Common myeloid progenitor, CD34-positive (primary cell): ENCODE measurements at regions not wholly inside any gene's neighbourhood (a gene's known extent, or its start where the extent isn't known, plus 50 kb on each side); places are given as distances from the start of the nearest gene placed in this dataset.
"Not testable (repeated sequence)": the region's sequence is repeated elsewhere in the genome, so short reads cannot be mapped to it uniquely, and the experiment has no call there.

ENCODE experiments used
- CTCF ChIA-PET: fragments of 350-600 bp; sonication (Branson Sonifier 250); formaldehyde crosslinking; loops from one replicate; lab custom pipeline; 2021; ENCODE audit warnings: antibody characterized with exemption; lab: Charles Lee
- POLR2A ChIA-PET: fragments of 350-600 bp; sonication (Branson Sonifier 250); formaldehyde crosslinking; loops from one replicate; lab custom pipeline; 2021; ENCODE audit warnings: antibody characterized with exemption; lab: Charles Lee
- DNase-seq, 3 donors: peaks; one replicate each; pipeline versions ENCODE4 v3.0.0 to v3.0.0-alpha.2; 2013
- H3K27ac ChIP-seq, 2 experiments: 1 replicate in 1 of 2; 2 replicates in 1 of 2; pipeline ENCODE4 v1.7.0; 2013; ENCODE audit warnings: inconsistent platforms in 2 of 2, low read length in 2 of 2, mild to moderate bottlenecking in 2 of 2, low read depth in 1 of 2, moderate library complexity in 1 of 2; ENCODE audit not compliant: severe bottlenecking in 2 of 2, insufficient read depth in 1 of 2, poor library complexity in 1 of 2
- H3K27me3 ChIP-seq, 5 experiments: replicated peaks in 2 of 5; 1 replicate in 3 of 5; 2 replicates in 2 of 5; pipeline versions ENCODE4 v1.6.1 to v1.7.0; 2013; ENCODE audit warnings: low read length in 4 of 5, mild to moderate bottlenecking in 2 of 5, moderate library complexity in 2 of 5, inconsistent platforms in 1 of 5; ENCODE audit not compliant: insufficient read depth in 5 of 5, control insufficient read depth in 4 of 5
- H3K36me3 ChIP-seq, 4 experiments: 1 replicate in 2 of 4; 2 replicates in 2 of 4; pipeline versions ENCODE4 v1.6.1 to v1.7.0; 2013; ENCODE audit warnings: low read length in 3 of 4, control low read depth in 1 of 4, mild to moderate bottlenecking in 1 of 4; ENCODE audit not compliant: control insufficient read depth in 4 of 4, insufficient read depth in 4 of 4
- H3K4me1 ChIP-seq, 4 experiments: 1 replicate in 3 of 4; 2 replicates in 1 of 4; pipeline versions ENCODE4 v1.6.1 to v1.7.1; 2013; ENCODE audit warnings: low read length in 3 of 4, mild to moderate bottlenecking in 3 of 4, control low read depth in 1 of 4, inconsistent platforms in 1 of 4, moderate library complexity in 1 of 4; ENCODE audit not compliant: control insufficient read depth in 4 of 4, insufficient read depth in 4 of 4; ENCODE audit errors: control extremely low read depth in 1 of 4
- H3K4me3 ChIP-seq, 7 experiments: 1 replicate in 4 of 7; 2 replicates in 3 of 7; pipeline versions ENCODE4 v1.5.1 to v1.7.0; 2013; ENCODE audit warnings: mild to moderate bottlenecking in 7 of 7, low read length in 6 of 7, moderate library complexity in 6 of 7, inconsistent platforms in 2 of 7, low read depth in 2 of 7, control low read depth in 1 of 7; ENCODE audit not compliant: insufficient read depth in 4 of 7, control insufficient read depth in 1 of 7; ENCODE audit errors: extremely low read depth in 1 of 7
- H3K9me3 ChIP-seq, 5 experiments: 1 replicate in 4 of 5; 2 replicates in 1 of 5; pipeline versions ENCODE4 v1.6.1 to v1.7.1; 2013; ENCODE audit warnings: low read length in 4 of 5, mild to moderate bottlenecking in 2 of 5, inconsistent platforms in 1 of 5, low read depth in 1 of 5, moderate library complexity in 1 of 5; ENCODE audit not compliant: control insufficient read depth in 4 of 5, insufficient read depth in 2 of 5; ENCODE audit errors: control extremely low read depth in 1 of 5
- WGBS: methylation state at CpG from one replicate; pipeline ENCODE4 v1.1.5; 2013; ENCODE audit not compliant: insufficient coverage; 5-methylcytosine and 5-hydroxymethylcytosine counted together

GRCh38 chr6:6950373-6951145 is 157.2 kb upstream of the RREB1 start:
- H3K4me1 ChIP-seq: no peaks in the 10 kb centered on the region
- POLR2A ChIA-PET: interaction anchor here (0.6 kb wide), 1 partner anchor 29 kb away, joined by 3 read pairs; no protein-coding TSS in a partner anchor
- WGBS: 100% methylated on average over 1 of the region's 3 CpGs

GRCh38 chr6:6951355-6951754 is 156.4 kb upstream of the RREB1 start:
- ChIA-PET POLR2A (no interaction called here), CTCF (no interaction called here)
- no peaks in the 10 kb centered on the region for H3K27me3 ChIP-seq
- DNase-seq: no peak
- peaks cover 0 to 15% (median 9%) of the 10 kb centered on the region in 5 experiments for H3K9me3 ChIP-seq
- H3K4me3 ChIP-seq: no peak overlapping the region
- H3K27ac ChIP-seq: no peak overlapping the region
- 91% methylated on average over 3 of the region's 3 CpGs for WGBS
- H3K36me3 ChIP-seq: no peaks in the 10 kb centered on the region
- no peaks in the 10 kb centered on the region for H3K4me1 ChIP-seq

More at GRCh38 chr6:6950373-6951145, 157.2 kb upstream of the RREB1 start:
- CTCF ChIA-PET: interaction anchor here (0.6 kb wide), 1 partner anchor 291 kb away, joined by 3 read pairs; no protein-coding TSS in a partner anchor
- Histone ChIP-seq H3K9me3 (peaks cover 0 to 15% (median 9%) of the 10 kb centered on the region in 5 experiments), H3K36me3 (no peaks in the 10 kb centered on the region), H3K27me3 (no peaks in the 10 kb centered on the region), H3K27ac (no peak overlapping the region), H3K4me3 (no peak overlapping the region)
- DNase-seq: no peak

GRCh38 chr6:6952484-6952883 is 155.3 kb upstream of the RREB1 start:
- CTCF ChIA-PET: interaction anchor here (1.2 kb wide), 2 partner anchors 34 to 256 kb away, joined by 3 to 4 read pairs; no protein-coding TSS in a partner anchor
- POLR2A ChIA-PET: no interaction called here
- 96% methylated on average over 26 of the region's 33 CpGs for WGBS

GRCh38 chr6:6952927-6953326 is 154.8 kb upstream of the RREB1 start:
- not testable (repeated sequence) for DNase-seq, H3K4me3 ChIP-seq, H3K36me3 ChIP-seq, H3K4me1 ChIP-seq, H3K27ac ChIP-seq, H3K27me3 ChIP-seq
- ChIA-PET CTCF (interaction anchor here (1.2 kb wide), 2 partner anchors 34 to 257 kb away, joined by 3 to 4 read pairs; no protein-coding TSS in a partner anchor), POLR2A (interaction anchor here (0.6 kb wide), 1 partner anchor 161 kb away, joined by 5 read pairs; no protein-coding TSS in a partner anchor)
- 92% methylated on average over 2 of the region's 6 CpGs for WGBS
- H3K9me3 ChIP-seq: peaks cover 0 to 15% (median 9%) of the 10 kb centered on the region in 5 experiments

More at GRCh38 chr6:6952484-6952883, 155.3 kb upstream of the RREB1 start:
- Histone ChIP-seq H3K9me3 (peaks cover 0 to 15% (median 9%) of the 10 kb centered on the region in 5 experiments), H3K4me3 (no peak overlapping the region), H3K27ac (no peak overlapping the region), H3K4me1 (no peaks in the 10 kb centered on the region), H3K27me3 (no peaks in the 10 kb centered on the region), H3K36me3 (no peaks in the 10 kb centered on the region)
- no peak for DNase-seq

DNA sequence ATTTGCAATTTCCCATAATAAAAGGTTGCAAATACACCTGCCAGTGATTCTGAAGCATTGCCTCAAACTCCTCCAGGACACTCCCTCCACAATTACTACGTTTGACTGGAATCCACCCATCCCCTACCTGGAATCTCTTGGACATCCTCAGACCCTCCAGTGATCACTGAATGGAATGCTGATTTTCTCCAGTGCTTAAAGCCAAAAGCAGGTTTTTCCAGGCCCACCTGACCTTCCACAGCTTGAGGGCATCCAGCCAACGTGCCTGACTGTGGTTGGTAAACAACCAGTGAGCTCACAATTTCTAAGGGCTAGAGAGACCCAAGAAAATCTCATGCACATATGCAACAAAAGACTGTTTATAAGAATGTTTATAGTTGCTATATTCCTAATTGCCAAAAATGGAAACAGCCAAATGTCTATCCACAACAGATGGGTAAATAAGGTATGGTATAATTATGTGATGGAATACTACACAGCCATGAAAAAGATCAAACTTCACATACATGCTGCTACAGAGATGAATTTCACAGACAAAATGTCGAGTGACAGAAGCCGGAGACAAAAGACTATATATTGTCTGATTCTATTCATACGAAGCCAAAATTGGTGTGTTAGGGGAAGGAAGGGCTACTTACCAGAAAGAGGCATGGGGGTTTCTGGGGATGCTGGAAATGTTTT is 147.1 kb upstream of the RREB1 start:
- peaks cover 0 to 4% (median 0%) of the 10 kb centered on the region in 4 experiments for H3K4me1 ChIP-seq
- ChIA-PET CTCF (interaction anchor here (0.6 kb wide), 1 partner anchor 39 kb away, joined by 3 read pairs; no protein-coding TSS in a partner anchor), POLR2A (no interaction called here)
- no peak overlapping the region for H3K27ac ChIP-seq
- WGBS: 93% methylated on average over 3 of the region's 5 CpGs
- no peaks in the 10 kb centered on the region for H3K36me3 ChIP-seq
- DNase-seq: no peak
- no peaks in the 10 kb centered on the region for H3K27me3 ChIP-seq
- H3K4me3 ChIP-seq: no peak overlapping the region
- H3K9me3 ChIP-seq: no peaks in the 10 kb centered on the region

DNA sequence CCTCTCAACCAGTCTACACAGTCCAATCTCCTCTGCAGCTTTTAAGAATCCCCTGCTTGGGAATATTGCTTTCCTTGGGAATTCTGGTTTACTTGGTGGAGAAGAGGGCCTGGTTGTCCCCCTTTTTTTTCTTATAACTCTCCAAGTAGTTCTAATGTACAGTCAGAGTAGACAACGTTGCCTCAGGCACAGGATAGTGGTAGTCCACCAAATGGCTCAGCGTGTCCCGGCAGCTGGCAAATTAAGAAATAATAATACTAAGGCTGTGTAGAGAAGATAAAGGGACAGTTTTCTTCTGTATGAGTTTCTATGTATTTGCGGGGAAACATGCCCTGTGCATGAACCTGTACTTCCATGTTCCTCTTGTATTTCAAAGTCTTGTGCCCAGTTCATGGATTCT is 145.7 kb upstream of the RREB1 start:
- 100% methylated on average over 4 of the region's 4 CpGs for whole genome bisulfite sequencing
- ChIA-PET CTCF (interaction anchor here (0.7 kb wide), 1 partner anchor 10 kb away, joined by 3 read pairs; no protein-coding TSS in a partner anchor), POLR2A (no interaction called here)
- H3K4me1 ChIP-seq: peaks cover 0 to 4% (median 0%) of the 10 kb centered on the region in 4 experiments
- no peak overlapping the region for H3K4me3 ChIP-seq
- H3K36me3 ChIP-seq: no peaks in the 10 kb centered on the region
- H3K27ac ChIP-seq: no peak overlapping the region
- no peaks in the 10 kb centered on the region for H3K27me3 ChIP-seq
- no peaks in the 10 kb centered on the region for H3K9me3 ChIP-seq
- no peak for DNase-seq
